HG03575 (cell line): ENCODE measurements at regions not wholly inside any gene's neighbourhood (a gene's known extent, or its start where the extent isn't known, plus 50 kb on each side); places are given as distances from the start of the nearest gene placed in this dataset.
"Not testable (repeated sequence)": the region's sequence is repeated elsewhere in the genome, so short reads cannot be mapped to it uniquely, and the experiment has no call there.

Experiments
- ATAC-seq: cut with Tn5 transposase; IDR thresholded peaks from one replicate; pipeline ENCODE4 v1.9.1; 2021; ENCODE audit not compliant: unreplicated experiment, insufficient number of reproducible peaks, low FRiP score; ENCODE audit errors: extremely low read depth

DNA sequence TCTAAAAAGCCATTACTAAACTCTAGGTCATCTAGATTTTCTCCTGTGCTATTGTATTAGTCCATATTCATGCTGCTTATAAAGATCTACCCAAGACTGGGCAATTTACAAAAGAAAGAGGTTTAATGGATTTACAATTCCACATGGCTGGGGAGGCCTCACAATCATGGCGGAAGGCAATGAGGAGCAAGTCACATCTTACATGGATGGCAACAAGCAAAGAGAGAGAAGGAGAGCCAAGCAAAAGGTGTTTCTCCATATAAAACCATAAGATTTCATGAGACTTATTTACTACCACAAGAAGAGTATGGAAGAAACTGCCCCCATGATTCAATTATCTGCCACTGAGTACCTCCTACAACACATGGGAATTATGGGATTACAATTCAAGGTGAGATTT lies 69.6 kb upstream of the CCDC6 start:
- ATAC-seq: not testable (repeated sequence)

GRCh38 chr10:59971915-59972314 lies 65.6 kb upstream of the CCDC6 start:
- no peak for ATAC-seq

DNA sequence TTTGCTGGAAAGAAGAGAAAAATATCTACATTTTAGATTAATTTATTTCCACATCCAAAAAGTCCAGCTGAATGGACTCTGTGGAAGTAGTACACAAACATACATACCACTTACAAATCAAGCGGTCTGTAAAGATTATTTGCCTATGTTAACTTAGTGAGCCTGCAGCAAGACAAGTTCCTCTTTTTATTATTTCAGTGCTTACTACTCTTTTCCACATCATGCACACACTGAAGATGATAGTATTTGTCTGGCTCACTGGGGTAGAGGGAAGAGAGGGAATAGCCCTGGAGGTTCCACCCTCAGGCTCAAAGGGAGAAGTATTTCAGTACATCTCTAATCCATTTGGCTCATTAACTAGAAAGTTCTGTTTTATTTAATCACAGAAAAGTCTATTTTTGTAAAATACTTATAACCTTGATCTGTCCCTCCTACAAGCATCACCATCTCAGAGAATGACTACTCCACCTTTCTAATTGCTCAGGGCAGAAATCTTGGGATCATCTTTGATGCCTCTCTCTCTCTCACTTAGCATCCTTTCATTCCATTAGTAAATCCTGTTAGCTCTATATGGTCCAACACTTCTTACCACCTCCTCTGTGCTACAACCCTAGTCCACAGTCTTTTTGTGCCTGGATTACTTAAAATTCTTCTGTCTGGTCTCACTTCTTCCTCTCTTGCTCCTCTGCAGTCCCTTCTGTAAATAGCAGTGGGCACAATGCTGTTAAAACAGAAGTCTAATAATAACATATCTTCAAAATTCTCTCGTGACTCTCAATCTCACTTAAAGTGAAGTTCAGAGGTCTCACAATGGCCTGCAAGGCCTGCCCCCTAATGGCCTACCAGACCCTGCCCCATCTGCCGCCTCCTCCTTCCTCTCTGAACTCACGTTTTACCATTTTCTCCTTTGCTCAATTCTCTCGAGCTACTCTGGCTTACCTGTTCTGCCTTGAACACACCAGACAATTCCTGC lies 64.3 kb upstream of the CCDC6 start:
- peak; percentile 70 for ATAC-seq

DNA sequence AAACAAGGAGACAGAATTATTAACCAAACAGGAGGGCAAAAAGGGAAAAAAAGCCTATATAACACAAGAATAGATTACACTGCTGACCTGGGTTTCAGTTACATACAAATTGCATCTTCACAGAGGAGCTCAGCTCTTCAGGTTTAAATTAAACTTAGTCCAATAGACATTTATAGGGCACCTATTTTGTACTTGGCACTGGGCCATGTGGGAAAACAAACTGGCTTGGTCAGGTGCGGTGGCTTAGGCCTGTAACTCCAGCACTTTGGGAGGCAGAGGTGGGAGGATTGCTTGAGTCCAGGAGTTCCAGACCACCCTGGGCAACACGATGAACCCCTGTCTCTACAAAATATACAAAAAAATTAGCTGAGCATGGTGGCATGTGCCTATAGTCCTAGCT lies 62.3 kb upstream of the CCDC6 start:
- ATAC-seq: no peak

- no peak for ATAC-seq
These were observed 60.7 kb upstream of the CCDC6 start for GRCh38 chr10:59967079-59967478.

- ATAC-seq: no peak
These were observed 59.7 kb upstream of the CCDC6 start for GRCh38 chr10:59965899-59966650.

DNA sequence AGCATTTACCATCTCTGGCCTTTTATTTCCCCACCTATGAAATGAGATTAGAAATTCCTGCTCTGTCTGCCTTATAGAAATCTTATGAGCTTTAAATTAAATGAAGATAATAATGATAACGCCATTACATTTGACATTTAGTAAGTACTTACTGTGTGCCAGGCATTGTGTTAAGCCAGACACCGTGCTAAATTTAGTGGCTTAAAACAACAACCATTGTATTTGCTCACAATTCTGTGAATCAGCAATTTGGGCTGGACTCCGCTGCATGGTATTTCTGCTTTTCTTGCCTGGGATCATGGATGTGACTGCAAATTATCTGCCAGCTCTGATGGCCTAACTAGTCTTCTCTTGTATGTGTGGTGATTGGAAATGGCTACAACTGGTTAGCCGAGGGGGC lies 56.4 kb upstream of the CCDC6 start:
- no peak for ATAC-seq

DNA sequence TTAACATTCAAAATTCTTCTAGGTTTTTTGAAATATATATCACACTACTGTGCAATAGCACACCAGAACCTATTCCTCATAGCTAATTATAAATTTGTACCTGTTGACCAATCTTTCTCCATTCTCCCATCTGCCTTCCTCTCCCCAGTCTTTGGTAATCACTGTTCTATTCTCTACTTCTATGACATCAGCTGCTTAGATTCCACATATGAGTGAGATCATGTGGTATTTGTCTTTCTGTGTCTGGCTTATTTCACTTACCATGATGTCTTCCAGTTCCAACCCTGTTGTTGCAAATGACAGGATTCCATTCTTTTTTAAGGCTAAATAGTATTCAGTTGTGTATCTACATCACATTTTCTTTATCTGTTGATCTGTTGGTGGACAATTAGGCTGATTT lies 54.4 kb upstream of the CCDC6 start:
- no peak for ATAC-seq

GRCh38 chr10:59959504-59960018 lies 53.2 kb upstream of the CCDC6 start:
- ATAC-seq: no peak

DNA sequence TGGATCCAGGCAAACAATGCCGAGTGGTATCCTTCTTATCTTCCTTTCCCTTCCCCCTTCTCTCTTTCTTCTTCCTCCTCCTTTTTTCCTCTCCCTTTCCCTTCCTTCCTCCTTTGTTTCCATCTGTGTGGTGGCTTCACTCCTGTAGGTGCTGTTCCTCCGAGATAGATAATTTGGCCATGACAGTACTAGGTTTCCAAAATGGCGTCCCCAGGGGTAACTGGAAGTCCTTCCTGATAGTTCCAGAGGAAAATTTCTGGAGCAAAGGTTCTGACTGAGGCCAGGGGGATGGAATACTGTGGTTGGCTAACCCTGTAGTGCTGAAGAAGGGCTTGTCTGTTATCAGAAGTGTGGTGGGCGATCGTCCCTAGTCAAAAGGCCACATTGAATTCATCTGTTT lies 52.5 kb upstream of the CCDC6 start:
- no peak for ATAC-seq

DNA sequence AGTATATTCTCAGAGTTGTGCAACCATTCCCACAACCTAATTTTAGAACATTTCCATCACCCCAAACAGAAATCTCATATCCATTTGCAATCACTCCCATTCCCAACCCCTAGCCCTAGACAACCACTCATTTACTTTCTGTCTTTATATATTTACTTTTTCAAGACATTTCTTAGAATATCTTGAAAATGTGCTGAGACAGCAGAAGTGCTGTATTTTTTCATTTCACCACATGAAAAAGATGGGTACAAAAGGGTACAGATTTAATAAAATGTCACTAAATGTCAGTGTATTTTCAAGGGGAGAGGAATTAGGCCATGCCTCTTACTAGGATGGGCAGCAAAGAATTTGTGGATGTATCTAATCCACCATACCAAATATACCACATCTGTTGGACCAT lies 51.6 kb upstream of the CCDC6 start:
- no peak for ATAC-seq
